ENCODE measurements at regions not wholly inside any gene's neighbourhood (a gene's known extent, or its start where the extent isn't known, plus 50 kb on each side); places are given as distances from the start of the nearest gene placed in this dataset.

DNA sequence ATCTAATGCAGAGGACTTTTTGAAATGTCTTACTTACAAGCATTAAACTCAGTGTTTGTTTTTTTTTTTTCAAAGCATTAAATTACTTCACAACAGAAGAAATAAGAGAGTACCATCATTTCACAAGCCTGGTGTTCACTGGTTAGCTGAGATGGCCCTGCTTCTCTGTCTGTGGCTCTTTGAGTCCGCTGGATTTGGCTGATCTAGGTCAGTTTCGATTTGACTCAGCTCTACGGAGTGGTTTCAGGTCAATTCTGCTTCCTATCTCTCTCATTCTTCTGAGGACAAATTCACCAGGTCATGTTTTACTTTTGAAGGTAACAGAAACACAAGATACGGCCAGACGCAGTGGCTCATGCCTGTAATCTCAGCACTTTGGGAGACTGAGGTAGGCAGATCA is 1066.1 kb downstream of the FLRT2 start:
- Histone ChIP-seq H2AK9ac (replicated peaks; ENCODE audit: low read depth, low read length, poor library complexity) (no peak overlapping the region), H3K4me2 (ENCODE audit: low read depth, low read length) (no peak overlapping the region), H2BK120ac (ENCODE audit: low read depth, low read length) (no peak overlapping the region), H3K23ac (ENCODE audit: low read depth, low read length) (no peak overlapping the region), H3K18ac (ENCODE audit: low read depth, low read length) (no peak overlapping the region), H3K56ac (ENCODE audit: extremely low read depth, insufficient read depth, low read length) (no peak overlapping the region), H3K79me1 (ENCODE audit: low read depth in 1 of 2, low read length in 2 of 2) (no peaks in the 10 kb centered on the region), H3K9ac (ENCODE audit: low read depth, low read length) (no peak overlapping the region), H3K9me1 (ENCODE audit: insufficient read depth, low read length) (no peaks in the 10 kb centered on the region), H3K9me3 (ENCODE audit: control insufficient read depth, insufficient read depth, low read length) (no peaks in the 10 kb centered on the region), H4K91ac (ENCODE audit: insufficient read depth, low read depth, low read length) (no peak overlapping the region), H3K27me3 (ENCODE audit: control insufficient read depth, insufficient read depth, low read length) (no peaks in the 10 kb centered on the region), H2AFZ (replicated peaks; ENCODE audit: low read length, poor library complexity) (no peak overlapping the region), H4K8ac (ENCODE audit: low read depth in 2 of 2, low read length in 2 of 2) (no peak overlapping the region), H4K5ac (ENCODE audit: low read depth, low read length) (no peak overlapping the region), H3K4ac (ENCODE audit: low read depth, low read length) (no peak overlapping the region), H3K27ac (ENCODE audit: insufficient read depth, low read length) (no peak overlapping the region), H2BK5ac (ENCODE audit: low read depth, low read length, poor library complexity, severe bottlenecking) (no peak overlapping the region), H2BK20ac (ENCODE audit: low read depth, low read length) (no peak overlapping the region), H3K4me1 (ENCODE audit: control insufficient read depth, insufficient read depth, low read length) (no peaks in the 10 kb centered on the region), H3K4me3 (ENCODE audit: insufficient read depth, low read depth, low read length) (no peak overlapping the region), H2BK15ac (ENCODE audit: low read depth, low read length) (no peak overlapping the region), H3K36me3 (ENCODE audit: control insufficient read depth, insufficient read depth, low read length) (no peaks in the 10 kb centered on the region), H3K14ac (replicated peaks; ENCODE audit: low read depth, low read length) (no peak overlapping the region), H2AK5ac (ENCODE audit: low read depth, low read length) (no peak overlapping the region), H4K20me1 (ENCODE audit: insufficient read depth, low read length) (no peaks in the 10 kb centered on the region)
- ATAC-seq (ENCODE audit: low read depth): no peak
- 100% methylated on average over 3 of the region's 5 CpGs; no CpG with 5 or more reads in 1 of the 2 experiments for WGBS, 2 experiments (ENCODE audit: extremely low coverage in 2 of 2, insufficient read length in 1 of 2)
- ChIA-PET POLR2A (ENCODE audit: unreplicated experiment) (no interaction called here), CTCF (interaction anchor here (0.6 to 0.7 kb wide), 2 partner anchors 130 to 442 kb away, joined by 3 read pairs; no protein-coding TSS in a partner anchor)
- dilution Hi-C loops (cut with HindIII; ENCODE audit: low sequenced_read_pairs, unreplicated experiment): no loop called here
- in situ Hi-C loops (cut with MboI; ENCODE audit: low sequenced_read_pairs): no loop called here
- no peak for DNase-seq
- TF ChIP-seq RCOR1 (IDR thresholded peaks at IDR 0.05; ENCODE audit: insufficient replicate concordance, low read length): no peak
- no peak for TF ChIP-seq MAFK (IDR thresholded peaks at IDR 0.05; ENCODE audit: low read depth, low read length)
- no peak for TF ChIP-seq POLR2A (IDR thresholded peaks at IDR 0.05; ENCODE audit: low read depth, low read length)
- TF ChIP-seq BHLHE40 (IDR thresholded peaks at IDR 0.05; ENCODE audit: low read depth, low read length): no peak
- TF ChIP-seq CHD1 (IDR thresholded peaks at IDR 0.05; ENCODE audit: low read depth, low read length): no peak
- BruUV-seq (replicated peaks): no TSS peak
- intact Hi-C loops (cut with micrococcal nuclease): no loop called here

Data from IMR-90 (cell line).